Fibroblast of lung (primary cell): ENCODE measurements at regions not wholly inside any gene's neighbourhood (a gene's known extent, or its start where the extent isn't known, plus 50 kb on each side); places are given as distances from the start of the nearest gene placed in this dataset.
A peak's percentile ranks its signal among the peaks of the same experiment; 100 is the strongest.

Source experiments
- DNase-seq, 2 donors: peaks; one replicate each; pipeline versions ENCODE4 v3.0.0 to v3.0.0-alpha.2; 2010; ENCODE audit warnings: low read depth in 2 of 2
- H2AFZ ChIP-seq: 2 replicates; pipeline ENCODE4 v1.5.1; 2012; ENCODE audit warnings: low read length, control low read depth, inconsistent platforms
- H3K27ac ChIP-seq: 2 replicates; pipeline ENCODE4 v1.5.1; 2011; ENCODE audit warnings: low read length, control low read depth; ENCODE audit not compliant: insufficient read depth
- H3K27me3 ChIP-seq: 2 replicates; pipeline ENCODE4 v1.5.1; 2011; ENCODE audit warnings: mild to moderate bottlenecking, low read length; ENCODE audit not compliant: control insufficient read depth, insufficient read depth
- H3K36me3 ChIP-seq: 2 replicates; pipeline ENCODE4 v1.5.1; 2011; ENCODE audit warnings: low read length; ENCODE audit not compliant: control insufficient read depth, insufficient read depth
- H3K4me1 ChIP-seq: 2 replicates; pipeline ENCODE4 v1.5.1; 2011; ENCODE audit warnings: low read length; ENCODE audit not compliant: control insufficient read depth, insufficient read depth; ENCODE audit errors: extremely low read depth
- H3K4me2 ChIP-seq: 2 replicates; pipeline ENCODE4 v1.5.1; 2011; ENCODE audit warnings: low read length, control low read depth; ENCODE audit not compliant: insufficient read depth; ENCODE audit errors: extremely low read depth
- H3K4me3 ChIP-seq, 4 experiments: fragments of 200-600 bp in 1 of 4; sonication (generic) in 1 of 4; replicated peaks in 1 of 4; 2 replicates each; pipeline ENCODE4 v1.5.1; 2011 to 2016; ENCODE audit warnings: low read length in 4 of 4, low read depth in 3 of 4, mild to moderate bottlenecking in 3 of 4, control low read depth in 2 of 4, inconsistent platforms in 1 of 4, mixed read lengths in 1 of 4; ENCODE audit not compliant: insufficient read depth in 1 of 4; ENCODE audit errors: control extremely low read depth in 1 of 4
- H3K79me2 ChIP-seq: 2 replicates; pipeline ENCODE4 v1.5.1; 2012; ENCODE audit warnings: mild to moderate bottlenecking, low read length, inconsistent platforms; ENCODE audit not compliant: control insufficient read depth, insufficient read depth
- H3K9ac ChIP-seq: 2 replicates; pipeline ENCODE4 v1.5.1; 2011; ENCODE audit warnings: mild to moderate bottlenecking, low read length, control low read depth; ENCODE audit not compliant: insufficient read depth
- H3K9me3 ChIP-seq: 2 replicates; pipeline ENCODE4 v1.5.1; 2012; ENCODE audit warnings: low read depth, low read length; ENCODE audit not compliant: control insufficient read depth, insufficient read depth
- H4K20me1 ChIP-seq: 2 replicates; pipeline ENCODE4 v1.5.1; 2011; ENCODE audit warnings: low read length; ENCODE audit not compliant: control insufficient read depth, insufficient read depth; ENCODE audit errors: extremely low read depth
- CTCF ChIP-seq, 2 donors: IDR thresholded peaks in 1 of 2; conservative IDR thresholded peaks in 1 of 2; 1 replicate in 1 of 2; 2 replicates in 1 of 2; pipeline ENCODE4 v1.5.1; 2011 to 2012; ENCODE audit warnings: low read length in 2 of 2, control low read depth in 1 of 2, inconsistent platforms in 1 of 2, low read depth in 1 of 2, mild to moderate bottlenecking in 1 of 2
- EZH2 ChIP-seq: IDR thresholded peaks from 2 replicates; pipeline ENCODE4 v1.5.1; 2012; ENCODE audit warnings: low read length, control low read depth, mild to moderate bottlenecking; ENCODE audit errors: missing control alignments

- Histone ChIP-seq H2AFZ (peak overlapping the region; percentile 29), H3K36me3 (no peaks in the 10 kb centered on the region), H3K4me2 (no peak overlapping the region), H3K79me2 (no peaks in the 10 kb centered on the region), H3K27ac (peak overlapping the region; percentile 41), H3K9ac (no peak overlapping the region), H3K27me3 (no peaks in the 10 kb centered on the region), H4K20me1 (no peaks in the 10 kb centered on the region), H3K9me3 (no peaks in the 10 kb centered on the region), H3K4me1 (peaks cover 9% of the 10 kb centered on the region), H3K4me3 (no peak overlapping the region)
- peak; percentile 59 to 74 for DNase-seq
- TF ChIP-seq CTCF (conservative IDR thresholded peaks at IDR 0.05 in 1 of 2, IDR thresholded peaks at IDR 0.05 in 1 of 2; ENCODE audit: low read depth in 1 of 2, low read length in 2 of 2), result no peak
- no peak for TF ChIP-seq EZH2
Observed at GRCh38 chr13:79988573-79988972, 352.4 kb downstream of the SPRY2 start.

- no peaks in the 10 kb centered on the region for H3K27me3 ChIP-seq
- no peaks in the 10 kb centered on the region for H3K36me3 ChIP-seq
- H3K9me3 ChIP-seq, result no peaks in the 10 kb centered on the region
- no peaks in the 10 kb centered on the region for H4K20me1 ChIP-seq
- peaks cover 9% of the 10 kb centered on the region for H3K4me1 ChIP-seq
- H2AFZ ChIP-seq, result peak overlapping the region; percentile 14
- TF ChIP-seq EZH2 (no peak), CTCF (conservative IDR thresholded peaks at IDR 0.05 in 1 of 2, IDR thresholded peaks at IDR 0.05 in 1 of 2; ENCODE audit: low read depth in 1 of 2, low read length in 2 of 2) (no peak)
- H3K9ac ChIP-seq, result no peak overlapping the region
- no peak for DNase-seq
- no peaks in the 10 kb centered on the region for H3K79me2 ChIP-seq
- H3K4me3 ChIP-seq, result no peak overlapping the region
- H3K27ac ChIP-seq, result peak overlapping the region; percentile 10
- H3K4me2 ChIP-seq, result no peak overlapping the region
Observed at GRCh38 chr13:79987761-79988160, 353.2 kb downstream of the SPRY2 start.

- TF ChIP-seq EZH2 (no peak), CTCF (conservative IDR thresholded peaks at IDR 0.05 in 1 of 2, IDR thresholded peaks at IDR 0.05 in 1 of 2; ENCODE audit: low read depth in 1 of 2, low read length in 2 of 2) (no peak)
- Histone ChIP-seq H3K4me3 (no peak overlapping the region), H3K79me2 (no peaks in the 10 kb centered on the region), H3K27me3 (no peaks in the 10 kb centered on the region), H3K9ac (no peak overlapping the region), H3K4me1 (peaks cover 9% of the 10 kb centered on the region), H3K9me3 (no peaks in the 10 kb centered on the region), H4K20me1 (no peaks in the 10 kb centered on the region), H3K27ac (peak overlapping the region; percentile 10), H3K4me2 (peak overlapping the region; percentile 42), H2AFZ (no peak overlapping the region), H3K36me3 (no peaks in the 10 kb centered on the region)
- DNase-seq, result no peak
Observed at GRCh38 chr13:79987323-79987722, 353.6 kb downstream of the SPRY2 start.
